Neural progenitor cell (in vitro differentiated cells): ENCODE measurements at regions not wholly inside any gene's neighbourhood (a gene's known extent, or its start where the extent isn't known, plus 50 kb on each side); places are given as distances from the start of the nearest gene placed in this dataset.

Experiments
- CTCF ChIP-seq: fragments of 200-600 bp; sonication (generic); IDR thresholded peaks from 2 replicates; pipeline ENCODE4 v1.5.1; 2017; ENCODE audit warnings: antibody characterized with exemption, mild to moderate bottlenecking
- EZH2 ChIP-seq: fragments of 200-600 bp; sonication (generic); IDR thresholded peaks from 2 replicates; pipeline ENCODE4 v1.6.1; 2017; ENCODE audit warnings: antibody characterized with exemption, mild to moderate bottlenecking, moderate library complexity
- EZH2phosphoT487 ChIP-seq: fragments of 200-600 bp; sonication (generic); IDR thresholded peaks from 2 replicates; pipeline ENCODE4 v1.6.1; 2017; ENCODE audit warnings: antibody characterized with exemption

- TF ChIP-seq CTCF (no peak), EZH2 (no peak), EZH2phosphoT487 (no peak)
These were observed 72.3 kb upstream of the NTPCR start for GRCh38 chr1:232878086-232878485.
